22Rv1 (cell line): ENCODE measurements at regions not wholly inside any gene's neighbourhood (a gene's known extent, or its start where the extent isn't known, plus 50 kb on each side); places are given as distances from the start of the nearest gene placed in this dataset.
A peak's percentile ranks its signal among the peaks of the same experiment; 100 is the strongest.
"Not testable (repeated sequence)": the region's sequence is repeated elsewhere in the genome, so short reads cannot be mapped to it uniquely, and the experiment has no call there.

Experiments used
- H3K27ac ChIP-seq: fragments of 450-650 bp; 2 replicates; pipeline ENCODE4 v1.5.1; 2017
- CTCF ChIP-seq: fragments of 450-650 bp; IDR thresholded peaks from 2 replicates; pipeline ENCODE4 v1.5.1; 2017; ENCODE audit warnings: mild to moderate bottlenecking
- ZFX ChIP-seq: fragments of 450-650 bp; IDR thresholded peaks from 2 replicates; pipeline ENCODE4 v1.6.1; 2017; ENCODE audit warnings: antibody characterized with exemption, borderline replicate concordance

GRCh38 chr6:78797270-78797669 lies 70.1 kb upstream of the IRAK1BP1 start:
- H3K27ac ChIP-seq, result no peak overlapping the region
- no peak for TF ChIP-seq ZFX
- no peak for TF ChIP-seq CTCF

- no peak overlapping the region for H3K27ac ChIP-seq
These were observed 67.7 kb upstream of the IRAK1BP1 start for GRCh38 chr6:78799682-78800081.

GRCh38 chr6:78806792-78807191 lies 60.6 kb upstream of the IRAK1BP1 start:
- not testable (repeated sequence) for H3K27ac ChIP-seq

More at GRCh38 chr6:78799682-78800081, 67.7 kb upstream of the IRAK1BP1 start:
- TF ChIP-seq ZFX, result no peak
- no peak for TF ChIP-seq CTCF

GRCh38 chr6:78807655-78808355 lies 59.5 kb upstream of the IRAK1BP1 start:
- H3K27ac ChIP-seq, result not testable (repeated sequence)

GRCh38 chr6:78808356-78808891 lies 58.9 kb upstream of the IRAK1BP1 start:
- no peak for TF ChIP-seq CTCF
- TF ChIP-seq ZFX, result no peak
- H3K27ac ChIP-seq, result no peak overlapping the region

- no peak overlapping the region for H3K27ac ChIP-seq
- TF ChIP-seq CTCF, result no peak
- TF ChIP-seq ZFX, result no peak
These were observed 58.4 kb upstream of the IRAK1BP1 start for GRCh38 chr6:78808933-78809332.

- TF ChIP-seq ZFX, result no peak
- TF ChIP-seq CTCF, result peak; percentile 72
- peak overlapping the region; percentile 1; the same call in 1 of the 2 replicates for H3K27ac ChIP-seq
These were observed 57.2 kb upstream of the IRAK1BP1 start for GRCh38 chr6:78810146-78810545.

GRCh38 chr6:78810698-78811097 lies 56.7 kb upstream of the IRAK1BP1 start:
- no peak for TF ChIP-seq ZFX
- no peak for TF ChIP-seq CTCF
- H3K27ac ChIP-seq, result peak overlapping the region; percentile 1; the same call in 1 of the 2 replicates
